GM23338 (cell line): ENCODE measurements at regions not wholly inside any gene's neighbourhood (a gene's known extent, or its start where the extent isn't known, plus 50 kb on each side); places are given as distances from the start of the nearest gene placed in this dataset.

ENCODE experiments used
- ATAC-seq: fragments of 200-7000 bp; cut with Tn5 transposase; 3 replicates; pipeline ENCODE4 v1.9.1; 2020
- DNase-seq: peaks from one replicate; pipeline ENCODE4 v3.0.0-alpha.2; 2015; ENCODE audit warnings: low spot score
- H2AFZ ChIP-seq: fragments of 200-600 bp; sonication (generic); 2 replicates; pipeline ENCODE4 v1.8.0; 2016; ENCODE audit warnings: antibody characterized with exemption, mild to moderate bottlenecking, moderate library complexity
- H3F3A ChIP-seq: fragments of 200-600 bp; sonication (generic); replicated peaks from 2 replicates; pipeline ENCODE4 v1.8.0; 2017; ENCODE audit warnings: antibody characterized with exemption, mixed run types, low read depth
- H3K27ac ChIP-seq: fragments of 200-600 bp; sonication (generic); 2 replicates; pipeline ENCODE4 v1.6.1; 2016; ENCODE audit warnings: low read depth
- H3K27me3 ChIP-seq: fragments of 200-600 bp; sonication (generic); 2 replicates; pipeline ENCODE4 v1.8.0; 2016; ENCODE audit warnings: mild to moderate bottlenecking, mixed run types, moderate library complexity; ENCODE audit not compliant: insufficient read depth
- H3K36me3 ChIP-seq: fragments of 200-600 bp; sonication (generic); 2 replicates; pipeline ENCODE4 v1.8.0; 2016; ENCODE audit warnings: mild to moderate bottlenecking; ENCODE audit not compliant: insufficient read depth
- H3K4me1 ChIP-seq: fragments of 200-600 bp; sonication (generic); 2 replicates; pipeline ENCODE4 v1.8.0; 2016; ENCODE audit warnings: mild to moderate bottlenecking, moderate library complexity; ENCODE audit not compliant: insufficient read depth
- H3K4me2 ChIP-seq: fragments of 200-600 bp; sonication (generic); 2 replicates; pipeline ENCODE4 v1.7.1; 2017; ENCODE audit warnings: mixed run types
- H3K4me3 ChIP-seq: fragments of 200-600 bp; sonication (generic); 2 replicates; pipeline ENCODE4 v1.6.1; 2016; ENCODE audit warnings: mixed run types
- H3K79me2 ChIP-seq: fragments of 200-600 bp; sonication (generic); replicated peaks from 2 replicates; pipeline ENCODE4 v1.8.0; 2017; ENCODE audit warnings: mild to moderate bottlenecking; ENCODE audit not compliant: insufficient read depth
- H3K9me2 ChIP-seq: fragments of 200-600 bp; sonication (generic); 2 replicates; pipeline ENCODE4 v1.8.0; 2017; ENCODE audit not compliant: insufficient read depth
- H4K20me1 ChIP-seq: fragments of 200-600 bp; sonication (generic); replicated peaks from 2 replicates; pipeline ENCODE4 v1.8.0; 2017; ENCODE audit warnings: mild to moderate bottlenecking; ENCODE audit not compliant: insufficient read depth
- H3K27ac Mint-ChIP-seq: 2 replicates; pipeline ENCODE4 v1.8.0; 2020; ENCODE audit warnings: inconsistent platforms, mild to moderate bottlenecking, moderate library complexity, mixed read lengths
- H3K27me3 Mint-ChIP-seq: 3 replicates; pipeline ENCODE4 v1.8.0; 2022; ENCODE audit warnings: low read depth, mild to moderate bottlenecking, moderate library complexity, mixed read lengths, inconsistent platforms; ENCODE audit not compliant: insufficient read depth, poor library complexity
- H3K36me3 Mint-ChIP-seq: 3 replicates; pipeline ENCODE4 v1.8.0; 2021; ENCODE audit warnings: low read depth, mild to moderate bottlenecking, inconsistent platforms, moderate library complexity, mixed read lengths
- H3K4me1 Mint-ChIP-seq: 3 replicates; pipeline ENCODE4 v1.8.0; 2020; ENCODE audit warnings: mild to moderate bottlenecking, inconsistent platforms, mixed read lengths
- H3K4me3 Mint-ChIP-seq: 3 replicates; pipeline ENCODE4 v1.8.0; 2021; ENCODE audit warnings: moderate library complexity, mild to moderate bottlenecking, inconsistent platforms, mixed read lengths
- H3K9me3 Mint-ChIP-seq: 3 replicates; pipeline ENCODE4 v1.8.0; 2020; ENCODE audit warnings: moderate library complexity, mild to moderate bottlenecking, inconsistent platforms, mixed read lengths
- CREB1 ChIP-seq: fragments of 250-450 bp; sonication (Bioruptor Pico); IDR thresholded peaks from 2 replicates; pipeline ENCODE4 v1.5.0; 2020; ENCODE audit warnings: low read depth, mild to moderate bottlenecking, moderate library complexity
- EZH2 ChIP-seq: fragments of 200-600 bp; sonication (generic); IDR thresholded peaks from one replicate; pipeline ENCODE4 v1.8.0; 2017; ENCODE audit warnings: antibody characterized with exemption, mild to moderate bottlenecking, low read depth; ENCODE audit not compliant: unreplicated experiment
- EZH2phosphoT487 ChIP-seq: fragments of 200-600 bp; sonication (generic); IDR thresholded peaks from one replicate; pipeline ENCODE4 v1.8.1; 2018; ENCODE audit warnings: antibody characterized with exemption; ENCODE audit not compliant: unreplicated experiment
- JUNB ChIP-seq: IDR thresholded peaks from one replicate; pipeline ENCODE4 v1.6.1; 2016; ENCODE audit warnings: antibody characterized with exemption; ENCODE audit not compliant: unreplicated experiment
- NANOG ChIP-seq: IDR thresholded peaks from 2 replicates; pipeline ENCODE4 v1.6.1; 2016; ENCODE audit warnings: antibody characterized with exemption, borderline replicate concordance
- POLR2AphosphoS5 ChIP-seq: IDR thresholded peaks from 2 replicates; pipeline ENCODE4 v1.6.1; 2016; ENCODE audit warnings: antibody characterized with exemption, low read depth
- STAT1 ChIP-seq: IDR thresholded peaks from one replicate; pipeline ENCODE4 v1.6.1; 2016; ENCODE audit warnings: antibody characterized with exemption; ENCODE audit not compliant: unreplicated experiment
- ZNF114 ChIP-seq: fragments of 250-450 bp; sonication (Bioruptor Pico); IDR thresholded peaks from 2 replicates; pipeline ENCODE4 v1.5.0; 2020; ENCODE audit warnings: mild to moderate bottlenecking, moderate library complexity
- ZNF331 ChIP-seq: fragments of 250-450 bp; sonication (Bioruptor Pico); IDR thresholded peaks from 2 replicates; pipeline ENCODE4 v1.5.0; 2020; ENCODE audit warnings: low read depth, mild to moderate bottlenecking, moderate library complexity
- TF ChIP-seq, protein P1 (sequence below): IDR thresholded peaks from 2 replicates; pipeline ENCODE4 v1.6.1; 2016; ENCODE audit warnings: antibody characterized with exemption
- TF ChIP-seq, protein P2 (sequence below): IDR thresholded peaks from one replicate; pipeline ENCODE4 v1.6.1; 2018; ENCODE audit warnings: antibody characterized with exemption; ENCODE audit not compliant: unreplicated experiment
- TF ChIP-seq, protein P3 (sequence below): fragments of 250-450 bp; sonication (Bioruptor Pico); IDR thresholded peaks from 2 replicates; pipeline ENCODE4 v1.5.0; 2020; ENCODE audit warnings: mild to moderate bottlenecking, moderate library complexity
- TF ChIP-seq, protein P4 (sequence below), 2 experiments: fragments of 200-600 bp in 1 of 2; sonication (generic) in 1 of 2; conservative IDR thresholded peaks; 2 replicates each; pipeline versions ENCODE4 v1.5.1 to v1.6.1; 2016 to 2017; ENCODE audit warnings: antibody characterized with exemption in 2 of 2, low read depth in 2 of 2, mild to moderate bottlenecking in 2 of 2, moderate library complexity in 1 of 2

DNA sequence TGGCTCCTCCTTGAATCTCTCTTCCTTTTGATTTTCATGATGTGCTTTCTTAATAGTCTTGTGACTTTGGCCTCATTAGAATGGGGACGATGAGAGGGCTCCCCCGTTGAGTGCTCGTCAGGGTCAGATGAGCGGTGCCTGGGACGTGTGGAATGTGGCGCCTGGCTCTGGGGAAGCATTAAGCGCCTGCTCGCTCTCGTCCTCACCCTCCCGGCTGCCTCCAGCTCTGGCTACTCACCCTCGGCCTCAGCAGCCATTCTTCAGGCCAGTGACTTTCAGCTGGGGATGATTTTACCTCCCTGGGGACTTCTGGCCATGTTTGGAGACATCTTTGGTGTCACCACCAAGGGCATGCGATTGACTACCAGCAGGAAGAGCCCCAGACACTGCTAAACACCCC is 69.7 kb downstream of the RPS6KA4 start:
- no peaks in the 10 kb centered on the region; the same call in 2 of the 3 replicates for H3K9me3 Mint-ChIP-seq
- no peaks in the 10 kb centered on the region for H3K27me3 ChIP-seq
- no peaks in the 10 kb centered on the region; the same call in 2 of the 3 replicates for H3K4me1 Mint-ChIP-seq
- H4K20me1 ChIP-seq: no peaks in the 10 kb centered on the region
- no peak overlapping the region for H3K4me3 Mint-ChIP-seq
- no peaks in the 10 kb centered on the region for H3K79me2 ChIP-seq
- no peak overlapping the region for H3K4me3 ChIP-seq
- H3K36me3 ChIP-seq: no peaks in the 10 kb centered on the region
- peaks cover 14% of the 10 kb centered on the region for H3K27me3 Mint-ChIP-seq
- no peak overlapping the region for H3K27ac ChIP-seq
- no peak overlapping the region for H2AFZ ChIP-seq
- ATAC-seq: peak; percentile 81
- no peaks in the 10 kb centered on the region for H3K9me2 ChIP-seq
- DNase-seq: peak; percentile 35
- no peak overlapping the region for H3K4me2 ChIP-seq
- no peaks in the 10 kb centered on the region for H3F3A ChIP-seq
- H3K27ac Mint-ChIP-seq: no peak overlapping the region
- H3K4me1 ChIP-seq: no peaks in the 10 kb centered on the region; the same call in 1 of the 2 replicates
- H3K36me3 Mint-ChIP-seq: no peaks in the 10 kb centered on the region
- TF ChIP-seq JUNB (no peak), EZH2phosphoT487 (no peak), POLR2AphosphoS5 (no peak), EZH2 (no peak), NANOG (no peak), CREB1 (CRISPR knock-in tag) (no peak), STAT1 (no peak), ZNF331 (CRISPR knock-in tag) (no peak), ZNF114 (CRISPR knock-in tag) (no peak)
- TF ChIP-seq, protein P1, sequence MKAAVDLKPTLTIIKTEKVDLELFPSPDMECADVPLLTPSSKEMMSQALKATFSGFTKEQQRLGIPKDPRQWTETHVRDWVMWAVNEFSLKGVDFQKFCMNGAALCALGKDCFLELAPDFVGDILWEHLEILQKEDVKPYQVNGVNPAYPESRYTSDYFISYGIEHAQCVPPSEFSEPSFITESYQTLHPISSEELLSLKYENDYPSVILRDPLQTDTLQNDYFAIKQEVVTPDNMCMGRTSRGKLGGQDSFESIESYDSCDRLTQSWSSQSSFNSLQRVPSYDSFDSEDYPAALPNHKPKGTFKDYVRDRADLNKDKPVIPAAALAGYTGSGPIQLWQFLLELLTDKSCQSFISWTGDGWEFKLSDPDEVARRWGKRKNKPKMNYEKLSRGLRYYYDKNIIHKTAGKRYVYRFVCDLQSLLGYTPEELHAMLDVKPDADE: no peak
- TF ChIP-seq, protein P2, sequence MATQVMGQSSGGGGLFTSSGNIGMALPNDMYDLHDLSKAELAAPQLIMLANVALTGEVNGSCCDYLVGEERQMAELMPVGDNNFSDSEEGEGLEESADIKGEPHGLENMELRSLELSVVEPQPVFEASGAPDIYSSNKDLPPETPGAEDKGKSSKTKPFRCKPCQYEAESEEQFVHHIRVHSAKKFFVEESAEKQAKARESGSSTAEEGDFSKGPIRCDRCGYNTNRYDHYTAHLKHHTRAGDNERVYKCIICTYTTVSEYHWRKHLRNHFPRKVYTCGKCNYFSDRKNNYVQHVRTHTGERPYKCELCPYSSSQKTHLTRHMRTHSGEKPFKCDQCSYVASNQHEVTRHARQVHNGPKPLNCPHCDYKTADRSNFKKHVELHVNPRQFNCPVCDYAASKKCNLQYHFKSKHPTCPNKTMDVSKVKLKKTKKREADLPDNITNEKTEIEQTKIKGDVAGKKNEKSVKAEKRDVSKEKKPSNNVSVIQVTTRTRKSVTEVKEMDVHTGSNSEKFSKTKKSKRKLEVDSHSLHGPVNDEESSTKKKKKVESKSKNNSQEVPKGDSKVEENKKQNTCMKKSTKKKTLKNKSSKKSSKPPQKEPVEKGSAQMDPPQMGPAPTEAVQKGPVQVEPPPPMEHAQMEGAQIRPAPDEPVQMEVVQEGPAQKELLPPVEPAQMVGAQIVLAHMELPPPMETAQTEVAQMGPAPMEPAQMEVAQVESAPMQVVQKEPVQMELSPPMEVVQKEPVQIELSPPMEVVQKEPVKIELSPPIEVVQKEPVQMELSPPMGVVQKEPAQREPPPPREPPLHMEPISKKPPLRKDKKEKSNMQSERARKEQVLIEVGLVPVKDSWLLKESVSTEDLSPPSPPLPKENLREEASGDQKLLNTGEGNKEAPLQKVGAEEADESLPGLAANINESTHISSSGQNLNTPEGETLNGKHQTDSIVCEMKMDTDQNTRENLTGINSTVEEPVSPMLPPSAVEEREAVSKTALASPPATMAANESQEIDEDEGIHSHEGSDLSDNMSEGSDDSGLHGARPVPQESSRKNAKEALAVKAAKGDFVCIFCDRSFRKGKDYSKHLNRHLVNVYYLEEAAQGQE: no peak
- TF ChIP-seq, protein P3, sequence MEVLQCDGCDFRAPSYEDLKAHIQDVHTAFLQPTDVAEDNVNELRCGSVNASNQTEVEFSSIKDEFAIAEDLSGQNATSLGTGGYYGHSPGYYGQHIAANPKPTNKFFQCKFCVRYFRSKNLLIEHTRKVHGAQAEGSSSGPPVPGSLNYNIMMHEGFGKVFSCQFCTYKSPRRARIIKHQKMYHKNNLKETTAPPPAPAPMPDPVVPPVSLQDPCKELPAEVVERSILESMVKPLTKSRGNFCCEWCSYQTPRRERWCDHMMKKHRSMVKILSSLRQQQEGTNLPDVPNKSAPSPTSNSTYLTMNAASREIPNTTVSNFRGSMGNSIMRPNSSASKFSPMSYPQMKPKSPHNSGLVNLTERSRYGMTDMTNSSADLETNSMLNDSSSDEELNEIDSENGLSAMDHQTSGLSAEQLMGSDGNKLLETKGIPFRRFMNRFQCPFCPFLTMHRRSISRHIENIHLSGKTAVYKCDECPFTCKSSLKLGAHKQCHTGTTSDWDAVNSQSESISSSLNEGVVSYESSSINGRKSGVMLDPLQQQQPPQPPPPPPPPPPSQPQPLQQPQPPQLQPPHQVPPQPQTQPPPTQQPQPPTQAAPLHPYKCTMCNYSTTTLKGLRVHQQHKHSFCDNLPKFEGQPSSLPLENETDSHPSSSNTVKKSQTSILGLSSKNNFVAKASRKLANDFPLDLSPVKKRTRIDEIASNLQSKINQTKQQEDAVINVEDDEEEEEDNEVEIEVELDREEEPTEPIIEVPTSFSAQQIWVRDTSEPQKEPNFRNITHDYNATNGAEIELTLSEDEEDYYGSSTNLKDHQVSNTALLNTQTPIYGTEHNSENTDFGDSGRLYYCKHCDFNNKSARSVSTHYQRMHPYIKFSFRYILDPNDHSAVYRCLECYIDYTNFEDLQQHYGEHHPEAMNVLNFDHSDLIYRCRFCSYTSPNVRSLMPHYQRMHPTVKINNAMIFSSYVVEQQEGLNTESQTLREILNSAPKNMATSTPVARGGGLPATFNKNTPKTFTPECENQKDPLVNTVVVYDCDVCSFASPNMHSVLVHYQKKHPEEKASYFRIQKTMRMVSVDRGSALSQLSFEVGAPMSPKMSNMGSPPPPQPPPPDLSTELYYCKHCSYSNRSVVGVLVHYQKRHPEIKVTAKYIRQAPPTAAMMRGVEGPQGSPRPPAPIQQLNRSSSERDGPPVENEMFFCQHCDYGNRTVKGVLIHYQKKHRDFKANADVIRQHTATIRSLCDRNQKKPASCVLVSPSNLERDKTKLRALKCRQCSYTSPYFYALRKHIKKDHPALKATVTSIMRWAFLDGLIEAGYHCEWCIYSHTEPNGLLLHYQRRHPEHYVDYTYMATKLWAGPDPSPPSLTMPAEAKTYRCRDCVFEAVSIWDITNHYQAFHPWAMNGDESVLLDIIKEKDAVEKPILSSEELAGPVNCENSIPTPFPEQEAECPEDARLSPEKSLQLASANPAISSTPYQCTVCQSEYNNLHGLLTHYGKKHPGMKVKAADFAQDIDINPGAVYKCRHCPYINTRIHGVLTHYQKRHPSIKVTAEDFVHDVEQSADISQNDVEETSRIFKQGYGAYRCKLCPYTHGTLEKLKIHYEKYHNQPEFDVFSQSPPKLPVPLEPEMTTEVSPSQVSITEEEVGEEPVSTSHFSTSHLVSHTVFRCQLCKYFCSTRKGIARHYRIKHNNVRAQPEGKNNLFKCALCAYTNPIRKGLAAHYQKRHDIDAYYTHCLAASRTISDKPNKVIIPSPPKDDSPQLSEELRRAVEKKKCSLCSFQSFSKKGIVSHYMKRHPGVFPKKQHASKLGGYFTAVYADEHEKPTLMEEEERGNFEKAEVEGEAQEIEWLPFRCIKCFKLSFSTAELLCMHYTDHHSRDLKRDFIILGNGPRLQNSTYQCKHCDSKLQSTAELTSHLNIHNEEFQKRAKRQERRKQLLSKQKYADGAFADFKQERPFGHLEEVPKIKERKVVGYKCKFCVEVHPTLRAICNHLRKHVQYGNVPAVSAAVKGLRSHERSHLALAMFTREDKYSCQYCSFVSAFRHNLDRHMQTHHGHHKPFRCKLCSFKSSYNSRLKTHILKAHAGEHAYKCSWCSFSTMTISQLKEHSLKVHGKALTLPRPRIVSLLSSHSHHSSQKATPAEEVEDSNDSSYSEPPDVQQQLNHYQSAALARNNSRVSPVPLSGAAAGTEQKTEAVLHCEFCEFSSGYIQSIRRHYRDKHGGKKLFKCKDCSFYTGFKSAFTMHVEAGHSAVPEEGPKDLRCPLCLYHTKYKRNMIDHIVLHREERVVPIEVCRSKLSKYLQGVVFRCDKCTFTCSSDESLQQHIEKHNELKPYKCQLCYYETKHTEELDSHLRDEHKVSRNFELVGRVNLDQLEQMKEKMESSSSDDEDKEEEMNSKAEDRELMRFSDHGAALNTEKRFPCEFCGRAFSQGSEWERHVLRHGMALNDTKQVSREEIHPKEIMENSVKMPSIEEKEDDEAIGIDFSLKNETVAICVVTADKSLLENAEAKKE (CRISPR knock-in tag): no peak
- TF ChIP-seq, protein P4, sequence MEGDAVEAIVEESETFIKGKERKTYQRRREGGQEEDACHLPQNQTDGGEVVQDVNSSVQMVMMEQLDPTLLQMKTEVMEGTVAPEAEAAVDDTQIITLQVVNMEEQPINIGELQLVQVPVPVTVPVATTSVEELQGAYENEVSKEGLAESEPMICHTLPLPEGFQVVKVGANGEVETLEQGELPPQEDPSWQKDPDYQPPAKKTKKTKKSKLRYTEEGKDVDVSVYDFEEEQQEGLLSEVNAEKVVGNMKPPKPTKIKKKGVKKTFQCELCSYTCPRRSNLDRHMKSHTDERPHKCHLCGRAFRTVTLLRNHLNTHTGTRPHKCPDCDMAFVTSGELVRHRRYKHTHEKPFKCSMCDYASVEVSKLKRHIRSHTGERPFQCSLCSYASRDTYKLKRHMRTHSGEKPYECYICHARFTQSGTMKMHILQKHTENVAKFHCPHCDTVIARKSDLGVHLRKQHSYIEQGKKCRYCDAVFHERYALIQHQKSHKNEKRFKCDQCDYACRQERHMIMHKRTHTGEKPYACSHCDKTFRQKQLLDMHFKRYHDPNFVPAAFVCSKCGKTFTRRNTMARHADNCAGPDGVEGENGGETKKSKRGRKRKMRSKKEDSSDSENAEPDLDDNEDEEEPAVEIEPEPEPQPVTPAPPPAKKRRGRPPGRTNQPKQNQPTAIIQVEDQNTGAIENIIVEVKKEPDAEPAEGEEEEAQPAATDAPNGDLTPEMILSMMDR (conservative IDR thresholded peaks at IDR 0.05; ENCODE audit: low read depth in 2 of 2): no peak
